Transverse colon (tissue), 3 donors: ENCODE measurements at regions not wholly inside any gene's neighbourhood (a gene's known extent, or its start where the extent isn't known, plus 50 kb on each side); places are given as distances from the start of the nearest gene placed in this dataset.

Experiments
- EP300 ChIP-seq: sonication (generic); formaldehyde crosslinking; IDR thresholded peaks from one replicate; pipeline ENCODE4 v1.6.1; 2017; ENCODE audit warnings: antibody characterized with exemption, low read depth
- POLR2A ChIP-seq: fragments of 450-650 bp; IDR thresholded peaks from one replicate; pipeline ENCODE4 v1.6.1; 2016; ENCODE audit warnings: antibody characterized with exemption, mild to moderate bottlenecking, moderate library complexity
- TF ChIP-seq, protein P1 (sequence below), 5 experiments: fragments of 200-600 bp in 3 of 5; fragments of 450-650 bp in 2 of 5; sonication (generic) in 3 of 5; IDR thresholded peaks; 1 replicate in 2 of 5; 2 replicates in 3 of 5; pipeline ENCODE4 v1.5.1; 2016 to 2017; ENCODE audit warnings: antibody characterized with exemption in 5 of 5, inconsistent platforms in 3 of 5, mild to moderate bottlenecking in 2 of 5, moderate library complexity in 1 of 5

DNA sequence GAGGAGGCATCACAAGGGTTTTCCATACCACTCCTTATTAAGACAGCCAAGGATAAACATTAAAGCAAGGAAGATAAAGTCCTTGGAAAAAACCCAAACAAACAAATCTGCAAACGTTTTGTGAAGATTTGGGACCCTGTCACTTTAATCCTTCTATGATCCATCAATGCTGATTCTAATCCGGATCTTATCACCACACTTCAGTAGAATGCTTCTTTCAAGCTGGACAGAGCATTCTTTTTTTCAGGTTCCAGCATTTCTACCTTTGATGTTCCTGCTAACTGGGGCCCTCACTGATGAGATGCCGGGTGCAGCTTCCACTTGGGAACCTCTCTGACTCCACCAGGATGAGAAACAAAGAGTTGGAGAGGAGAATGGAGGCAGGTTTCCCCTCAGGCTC lies 132.8 kb upstream of the SHB start:
- TF ChIP-seq, protein P1, sequence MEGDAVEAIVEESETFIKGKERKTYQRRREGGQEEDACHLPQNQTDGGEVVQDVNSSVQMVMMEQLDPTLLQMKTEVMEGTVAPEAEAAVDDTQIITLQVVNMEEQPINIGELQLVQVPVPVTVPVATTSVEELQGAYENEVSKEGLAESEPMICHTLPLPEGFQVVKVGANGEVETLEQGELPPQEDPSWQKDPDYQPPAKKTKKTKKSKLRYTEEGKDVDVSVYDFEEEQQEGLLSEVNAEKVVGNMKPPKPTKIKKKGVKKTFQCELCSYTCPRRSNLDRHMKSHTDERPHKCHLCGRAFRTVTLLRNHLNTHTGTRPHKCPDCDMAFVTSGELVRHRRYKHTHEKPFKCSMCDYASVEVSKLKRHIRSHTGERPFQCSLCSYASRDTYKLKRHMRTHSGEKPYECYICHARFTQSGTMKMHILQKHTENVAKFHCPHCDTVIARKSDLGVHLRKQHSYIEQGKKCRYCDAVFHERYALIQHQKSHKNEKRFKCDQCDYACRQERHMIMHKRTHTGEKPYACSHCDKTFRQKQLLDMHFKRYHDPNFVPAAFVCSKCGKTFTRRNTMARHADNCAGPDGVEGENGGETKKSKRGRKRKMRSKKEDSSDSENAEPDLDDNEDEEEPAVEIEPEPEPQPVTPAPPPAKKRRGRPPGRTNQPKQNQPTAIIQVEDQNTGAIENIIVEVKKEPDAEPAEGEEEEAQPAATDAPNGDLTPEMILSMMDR (IDR thresholded peaks at IDR 0.05): no peak
- no peak for TF ChIP-seq POLR2A
- TF ChIP-seq EP300: no peak
